ENCODE measurements at regions not wholly inside any gene's neighbourhood (a gene's known extent, or its start where the extent isn't known, plus 50 kb on each side); places are given as distances from the start of the nearest gene placed in this dataset.

DNA sequence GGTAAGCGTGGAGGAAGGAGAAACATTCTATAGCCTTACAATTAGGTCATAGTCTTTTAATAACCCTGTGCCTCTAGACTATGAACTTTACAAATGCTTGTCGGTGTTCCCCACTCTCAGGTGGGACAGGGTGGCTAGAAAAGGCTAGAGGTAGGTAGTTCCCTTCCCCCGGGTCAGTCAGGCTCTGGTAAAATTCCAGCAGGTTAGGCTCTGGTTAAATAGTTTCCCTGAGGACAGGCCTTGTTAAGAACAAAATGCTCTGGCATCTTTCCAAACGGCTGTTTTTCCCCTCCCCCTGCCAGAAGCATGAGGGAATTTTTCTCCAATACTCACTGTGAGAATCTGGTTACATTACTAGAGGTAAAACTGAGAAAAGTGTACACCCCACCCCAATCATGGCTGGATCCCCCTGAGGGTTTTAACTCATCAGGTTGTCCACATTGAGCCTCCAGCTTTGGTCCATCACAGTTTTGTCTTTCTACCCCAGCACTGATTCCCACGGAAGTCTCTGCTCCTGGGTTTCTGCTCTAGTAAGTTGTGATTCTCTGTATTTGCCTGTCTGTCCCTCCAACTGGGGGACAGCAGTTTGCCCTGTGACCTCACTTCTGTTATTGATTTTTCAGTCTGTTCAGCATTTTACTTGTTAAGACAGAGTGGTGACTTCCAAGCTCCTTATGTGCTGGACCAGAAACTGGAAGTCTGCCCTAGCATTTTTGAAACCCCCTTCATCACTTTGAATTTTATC lies 84.7 kb upstream of the ADGRF1 start (continued):
- TF ChIP-seq ZFP36 (IDR thresholded peaks at IDR 0.05; ENCODE audit: borderline replicate concordance, low read depth, low read length, partially characterized antibody) (no peak), FOXA1 (IDR thresholded peaks at IDR 0.05) (no peak), FOXA1 (CRISPR knock-in tag; IDR thresholded peaks at IDR 0.05) (peak; percentile 43; the same call in 1 of the 2 replicates), KMT2B (CRISPR knock-in tag; IDR thresholded peaks at IDR 0.05) (peak; percentile 44; the same call in 1 of the 2 replicates), AGO2 (optimal IDR thresholded peaks at IDR 0.05; ENCODE audit: low read depth, low read length) (no peak), RARA (CRISPR knock-in tag; IDR thresholded peaks at IDR 0.05) (peak; percentile 53; the same call in 1 of the 2 replicates), ZNF678 (CRISPR knock-in tag; IDR thresholded peaks at IDR 0.05) (no peak), MIER3 (CRISPR knock-in tag; IDR thresholded peaks at IDR 0.05; ENCODE audit: borderline replicate concordance) (no peak), U2AF2 (IDR thresholded peaks at IDR 0.05; ENCODE audit: low read depth, low read length) (no peak), ZNF124 (CRISPR knock-in tag; IDR thresholded peaks at IDR 0.05) (peak; percentile 15; the same call in 1 of the 2 replicates), FOXC1 (CRISPR knock-in tag; IDR thresholded peaks at IDR 0.05; ENCODE audit: borderline replicate concordance) (no peak), EZH2 (conservative IDR thresholded peaks at IDR 0.05; ENCODE audit: low read depth, low read length) (no peak), HNRNPL (IDR thresholded peaks at IDR 0.05; ENCODE audit: low read depth, low read length) (no peak), RBM22 (optimal IDR thresholded peaks at IDR 0.05; ENCODE audit: low read length) (no peak), ZNF430 (CRISPR knock-in tag; IDR thresholded peaks at IDR 0.05) (no peak; the same call in 1 of the 2 replicates), ZNF256 (CRISPR knock-in tag; conservative IDR thresholded peaks at IDR 0.05) (no peak), ZNF263 (CRISPR knock-in tag; IDR thresholded peaks at IDR 0.05) (no peak)
- TF ChIP-seq, protein P1, sequence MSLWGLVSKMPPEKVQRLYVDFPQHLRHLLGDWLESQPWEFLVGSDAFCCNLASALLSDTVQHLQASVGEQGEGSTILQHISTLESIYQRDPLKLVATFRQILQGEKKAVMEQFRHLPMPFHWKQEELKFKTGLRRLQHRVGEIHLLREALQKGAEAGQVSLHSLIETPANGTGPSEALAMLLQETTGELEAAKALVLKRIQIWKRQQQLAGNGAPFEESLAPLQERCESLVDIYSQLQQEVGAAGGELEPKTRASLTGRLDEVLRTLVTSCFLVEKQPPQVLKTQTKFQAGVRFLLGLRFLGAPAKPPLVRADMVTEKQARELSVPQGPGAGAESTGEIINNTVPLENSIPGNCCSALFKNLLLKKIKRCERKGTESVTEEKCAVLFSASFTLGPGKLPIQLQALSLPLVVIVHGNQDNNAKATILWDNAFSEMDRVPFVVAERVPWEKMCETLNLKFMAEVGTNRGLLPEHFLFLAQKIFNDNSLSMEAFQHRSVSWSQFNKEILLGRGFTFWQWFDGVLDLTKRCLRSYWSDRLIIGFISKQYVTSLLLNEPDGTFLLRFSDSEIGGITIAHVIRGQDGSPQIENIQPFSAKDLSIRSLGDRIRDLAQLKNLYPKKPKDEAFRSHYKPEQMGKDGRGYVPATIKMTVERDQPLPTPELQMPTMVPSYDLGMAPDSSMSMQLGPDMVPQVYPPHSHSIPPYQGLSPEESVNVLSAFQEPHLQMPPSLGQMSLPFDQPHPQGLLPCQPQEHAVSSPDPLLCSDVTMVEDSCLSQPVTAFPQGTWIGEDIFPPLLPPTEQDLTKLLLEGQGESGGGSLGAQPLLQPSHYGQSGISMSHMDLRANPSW (CRISPR knock-in tag; IDR thresholded peaks at IDR 0.05; ENCODE audit: borderline replicate concordance) = peak; percentile 76; the same call in 1 of the 2 replicates
- TF ChIP-seq, protein P2, sequence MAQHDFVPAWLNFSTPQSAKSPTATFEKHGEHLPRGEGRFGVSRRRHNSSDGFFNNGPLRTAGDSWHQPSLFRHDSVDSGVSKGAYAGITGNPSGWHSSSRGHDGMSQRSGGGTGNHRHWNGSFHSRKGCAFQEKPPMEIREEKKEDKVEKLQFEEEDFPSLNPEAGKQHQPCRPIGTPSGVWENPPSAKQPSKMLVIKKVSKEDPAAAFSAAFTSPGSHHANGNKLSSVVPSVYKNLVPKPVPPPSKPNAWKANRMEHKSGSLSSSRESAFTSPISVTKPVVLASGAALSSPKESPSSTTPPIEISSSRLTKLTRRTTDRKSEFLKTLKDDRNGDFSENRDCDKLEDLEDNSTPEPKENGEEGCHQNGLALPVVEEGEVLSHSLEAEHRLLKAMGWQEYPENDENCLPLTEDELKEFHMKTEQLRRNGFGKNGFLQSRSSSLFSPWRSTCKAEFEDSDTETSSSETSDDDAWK (CRISPR knock-in tag; IDR thresholded peaks at IDR 0.05) = no peak
- TF ChIP-seq, protein P3, sequence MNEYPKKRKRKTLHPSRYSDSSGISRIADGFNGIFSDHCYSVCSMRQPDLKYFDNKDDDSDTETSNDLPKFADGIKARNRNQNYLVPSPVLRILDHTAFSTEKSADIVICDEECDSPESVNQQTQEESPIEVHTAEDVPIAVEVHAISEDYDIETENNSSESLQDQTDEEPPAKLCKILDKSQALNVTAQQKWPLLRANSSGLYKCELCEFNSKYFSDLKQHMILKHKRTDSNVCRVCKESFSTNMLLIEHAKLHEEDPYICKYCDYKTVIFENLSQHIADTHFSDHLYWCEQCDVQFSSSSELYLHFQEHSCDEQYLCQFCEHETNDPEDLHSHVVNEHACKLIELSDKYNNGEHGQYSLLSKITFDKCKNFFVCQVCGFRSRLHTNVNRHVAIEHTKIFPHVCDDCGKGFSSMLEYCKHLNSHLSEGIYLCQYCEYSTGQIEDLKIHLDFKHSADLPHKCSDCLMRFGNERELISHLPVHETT (CRISPR knock-in tag; conservative IDR thresholded peaks at IDR 0.05) = no peak
- TF ChIP-seq, protein P4, sequence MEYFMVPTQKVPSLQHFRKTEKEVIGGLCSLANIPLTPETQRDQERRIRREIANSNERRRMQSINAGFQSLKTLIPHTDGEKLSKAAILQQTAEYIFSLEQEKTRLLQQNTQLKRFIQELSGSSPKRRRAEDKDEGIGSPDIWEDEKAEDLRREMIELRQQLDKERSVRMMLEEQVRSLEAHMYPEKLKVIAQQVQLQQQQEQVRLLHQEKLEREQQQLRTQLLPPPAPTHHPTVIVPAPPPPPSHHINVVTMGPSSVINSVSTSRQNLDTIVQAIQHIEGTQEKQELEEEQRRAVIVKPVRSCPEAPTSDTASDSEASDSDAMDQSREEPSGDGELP (IDR thresholded peaks at IDR 0.05; ENCODE audit: borderline replicate concordance, low read depth) = peak; percentile 18; the same call in 1 of the 2 replicates
- TF ChIP-seq, protein P5, sequence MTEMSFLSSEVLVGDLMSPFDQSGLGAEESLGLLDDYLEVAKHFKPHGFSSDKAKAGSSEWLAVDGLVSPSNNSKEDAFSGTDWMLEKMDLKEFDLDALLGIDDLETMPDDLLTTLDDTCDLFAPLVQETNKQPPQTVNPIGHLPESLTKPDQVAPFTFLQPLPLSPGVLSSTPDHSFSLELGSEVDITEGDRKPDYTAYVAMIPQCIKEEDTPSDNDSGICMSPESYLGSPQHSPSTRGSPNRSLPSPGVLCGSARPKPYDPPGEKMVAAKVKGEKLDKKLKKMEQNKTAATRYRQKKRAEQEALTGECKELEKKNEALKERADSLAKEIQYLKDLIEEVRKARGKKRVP (CRISPR knock-in tag; IDR thresholded peaks at IDR 0.05) = no peak
